C4-2B (cell line): ENCODE measurements at regions not wholly inside any gene's neighbourhood (a gene's known extent, or its start where the extent isn't known, plus 50 kb on each side); places are given as distances from the start of the nearest gene placed in this dataset.
A peak's percentile ranks its signal among the peaks of the same experiment; 100 is the strongest.
"Not testable (repeated sequence)": the region's sequence is repeated elsewhere in the genome, so short reads cannot be mapped to it uniquely, and the experiment has no call there.

Experiments
- H3K27ac ChIP-seq: fragments of 450-650 bp; 2 replicates; pipeline ENCODE4 v1.5.1; 2017
- ZFX ChIP-seq: fragments of 450-650 bp; IDR thresholded peaks from 2 replicates; pipeline ENCODE4 v1.6.1; 2017
- TF ChIP-seq, protein P1 (sequence below): fragments of 450-650 bp; conservative IDR thresholded peaks from 2 replicates; pipeline ENCODE4 v1.5.1; 2017; ENCODE audit warnings: mild to moderate bottlenecking

DNA sequence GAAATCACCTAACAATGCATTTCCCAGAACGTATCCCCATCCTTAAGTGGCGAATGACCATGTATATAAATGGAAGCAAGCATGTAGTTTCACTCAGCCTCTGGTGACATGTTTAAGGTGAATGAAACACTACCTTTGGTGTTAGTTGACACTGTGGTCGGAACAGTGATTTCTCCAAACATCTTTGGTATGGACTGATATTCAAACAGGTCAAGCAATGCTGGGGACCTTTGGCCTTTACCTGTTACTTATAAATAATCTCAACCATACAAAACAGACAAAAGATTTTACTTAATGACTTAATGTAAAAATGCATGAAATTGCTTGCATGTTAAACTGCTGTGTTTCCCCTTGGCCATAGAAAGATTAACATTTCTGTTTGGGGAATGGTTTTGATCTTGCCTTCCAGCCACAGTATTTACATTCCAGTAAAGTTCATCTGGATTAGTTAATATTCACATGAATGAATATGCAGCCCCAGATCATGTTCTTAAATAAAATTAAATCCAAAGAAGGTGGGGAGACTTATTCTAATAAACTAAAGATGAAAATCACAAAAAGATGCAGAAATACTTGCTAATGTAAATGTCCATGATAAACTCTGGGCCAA is 74.4 kb upstream of the HES1 start:
- TF ChIP-seq, protein P1, sequence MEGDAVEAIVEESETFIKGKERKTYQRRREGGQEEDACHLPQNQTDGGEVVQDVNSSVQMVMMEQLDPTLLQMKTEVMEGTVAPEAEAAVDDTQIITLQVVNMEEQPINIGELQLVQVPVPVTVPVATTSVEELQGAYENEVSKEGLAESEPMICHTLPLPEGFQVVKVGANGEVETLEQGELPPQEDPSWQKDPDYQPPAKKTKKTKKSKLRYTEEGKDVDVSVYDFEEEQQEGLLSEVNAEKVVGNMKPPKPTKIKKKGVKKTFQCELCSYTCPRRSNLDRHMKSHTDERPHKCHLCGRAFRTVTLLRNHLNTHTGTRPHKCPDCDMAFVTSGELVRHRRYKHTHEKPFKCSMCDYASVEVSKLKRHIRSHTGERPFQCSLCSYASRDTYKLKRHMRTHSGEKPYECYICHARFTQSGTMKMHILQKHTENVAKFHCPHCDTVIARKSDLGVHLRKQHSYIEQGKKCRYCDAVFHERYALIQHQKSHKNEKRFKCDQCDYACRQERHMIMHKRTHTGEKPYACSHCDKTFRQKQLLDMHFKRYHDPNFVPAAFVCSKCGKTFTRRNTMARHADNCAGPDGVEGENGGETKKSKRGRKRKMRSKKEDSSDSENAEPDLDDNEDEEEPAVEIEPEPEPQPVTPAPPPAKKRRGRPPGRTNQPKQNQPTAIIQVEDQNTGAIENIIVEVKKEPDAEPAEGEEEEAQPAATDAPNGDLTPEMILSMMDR, result no peak
- TF ChIP-seq ZFX, result no peak
- no peak overlapping the region for H3K27ac ChIP-seq

DNA sequence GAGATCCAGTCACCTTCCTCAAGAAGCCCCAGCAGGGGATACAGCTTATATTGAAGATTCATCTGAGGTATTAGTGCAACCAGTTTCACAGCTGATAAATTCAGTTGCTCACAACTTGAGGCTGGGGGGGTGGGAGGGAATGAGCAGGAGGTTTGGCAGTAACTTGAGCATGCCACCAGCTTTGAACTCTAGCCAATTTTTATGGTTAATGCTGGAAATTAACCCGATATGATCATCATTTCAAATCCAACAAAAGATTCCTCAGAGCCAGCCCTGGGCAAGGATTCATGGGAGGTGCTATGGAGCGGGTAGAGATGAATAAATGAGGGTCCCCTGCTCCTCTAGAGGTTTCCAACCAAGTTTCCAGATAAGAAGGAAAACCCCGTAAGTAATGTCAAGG is 73.1 kb upstream of the HES1 start:
- TF ChIP-seq, protein P1, result no peak
- no peak for TF ChIP-seq ZFX
- no peak overlapping the region for H3K27ac ChIP-seq

DNA sequence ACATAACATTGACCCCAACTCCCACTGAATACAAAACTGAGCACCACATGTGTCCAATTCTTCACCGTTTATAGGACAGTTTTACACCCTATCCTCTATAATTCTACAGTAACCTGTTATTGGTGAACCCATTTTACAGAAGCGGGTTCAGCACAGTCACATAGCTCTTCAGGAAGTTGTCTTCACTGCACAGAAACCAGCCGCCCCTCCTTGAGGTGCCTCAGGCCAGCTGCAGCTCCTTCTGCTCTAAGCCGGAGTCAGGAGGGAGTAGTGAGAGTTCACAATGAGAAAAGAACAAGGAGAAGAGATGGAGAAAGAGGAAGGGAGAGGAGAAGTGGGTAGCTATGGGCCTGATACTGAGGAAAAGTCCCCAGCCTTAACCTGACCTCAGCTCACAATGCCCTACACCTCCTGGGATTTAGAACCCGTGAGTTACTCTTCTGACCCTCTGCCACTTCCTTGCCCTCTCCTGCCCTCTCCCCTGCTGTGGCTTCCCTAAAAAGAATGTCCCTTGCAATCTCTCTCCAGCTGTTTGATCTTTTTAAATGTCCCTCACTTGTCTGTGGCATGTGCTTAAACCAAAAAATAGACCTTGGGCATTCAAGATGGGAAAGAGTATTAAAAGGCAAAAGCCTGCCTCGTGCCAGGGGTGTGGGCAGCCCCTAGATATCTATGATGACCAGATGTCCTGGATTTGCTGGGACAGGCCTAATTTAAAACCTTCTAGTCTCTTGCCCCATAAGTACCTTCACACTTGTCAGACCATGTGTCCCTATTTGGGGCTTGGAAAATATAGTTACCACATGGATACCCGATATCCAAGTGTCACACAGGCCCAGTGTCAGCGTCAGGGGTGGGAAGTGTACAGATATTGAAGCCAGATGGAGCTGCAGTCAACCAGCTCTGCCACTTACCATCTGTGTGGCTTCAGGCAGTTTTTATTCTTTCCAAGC is 71.3 kb upstream of the HES1 start:
- no peak for TF ChIP-seq ZFX
- TF ChIP-seq, protein P1, result no peak
- H3K27ac ChIP-seq, result no peak overlapping the region

DNA sequence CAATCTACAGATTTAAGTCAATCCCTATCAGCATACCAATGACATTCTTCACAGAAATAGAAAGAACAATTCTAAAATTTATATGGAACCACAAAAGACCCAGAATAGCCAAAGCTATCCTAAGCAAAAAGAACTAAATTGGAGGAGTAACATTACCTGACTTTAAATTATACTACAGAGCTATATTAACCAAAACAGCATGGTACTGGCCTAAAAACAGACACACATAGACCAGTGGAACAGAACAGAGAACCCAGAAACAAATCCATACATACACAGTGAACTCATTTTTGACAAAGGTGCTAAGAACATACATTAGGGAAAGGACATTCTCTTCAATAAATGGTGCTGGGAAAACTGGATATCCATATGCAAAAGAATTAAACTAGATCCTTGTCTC is 68.6 kb upstream of the HES1 start:
- not testable (repeated sequence) for H3K27ac ChIP-seq

DNA sequence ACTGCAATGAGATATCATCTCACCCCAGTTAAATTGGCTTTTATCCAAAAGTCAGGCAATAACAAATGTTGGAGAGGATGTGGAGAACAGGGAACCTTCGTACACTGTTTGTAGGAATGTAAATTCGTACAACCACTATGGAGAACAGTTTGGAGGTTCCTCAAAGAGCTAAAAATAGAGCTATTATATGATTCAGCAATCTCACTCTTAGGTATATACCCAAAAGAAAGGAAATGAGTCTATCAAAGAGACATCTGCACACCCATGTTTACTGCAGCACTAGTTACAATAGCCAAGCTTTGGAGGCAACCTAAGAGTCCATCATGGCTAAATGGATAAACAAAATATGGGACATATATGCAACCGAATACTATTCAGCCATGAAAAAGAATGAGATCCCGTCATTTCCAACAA is 68.0 kb upstream of the HES1 start:
- TF ChIP-seq ZFX, result no peak
- TF ChIP-seq, protein P1, result no peak
- no peak overlapping the region for H3K27ac ChIP-seq

DNA sequence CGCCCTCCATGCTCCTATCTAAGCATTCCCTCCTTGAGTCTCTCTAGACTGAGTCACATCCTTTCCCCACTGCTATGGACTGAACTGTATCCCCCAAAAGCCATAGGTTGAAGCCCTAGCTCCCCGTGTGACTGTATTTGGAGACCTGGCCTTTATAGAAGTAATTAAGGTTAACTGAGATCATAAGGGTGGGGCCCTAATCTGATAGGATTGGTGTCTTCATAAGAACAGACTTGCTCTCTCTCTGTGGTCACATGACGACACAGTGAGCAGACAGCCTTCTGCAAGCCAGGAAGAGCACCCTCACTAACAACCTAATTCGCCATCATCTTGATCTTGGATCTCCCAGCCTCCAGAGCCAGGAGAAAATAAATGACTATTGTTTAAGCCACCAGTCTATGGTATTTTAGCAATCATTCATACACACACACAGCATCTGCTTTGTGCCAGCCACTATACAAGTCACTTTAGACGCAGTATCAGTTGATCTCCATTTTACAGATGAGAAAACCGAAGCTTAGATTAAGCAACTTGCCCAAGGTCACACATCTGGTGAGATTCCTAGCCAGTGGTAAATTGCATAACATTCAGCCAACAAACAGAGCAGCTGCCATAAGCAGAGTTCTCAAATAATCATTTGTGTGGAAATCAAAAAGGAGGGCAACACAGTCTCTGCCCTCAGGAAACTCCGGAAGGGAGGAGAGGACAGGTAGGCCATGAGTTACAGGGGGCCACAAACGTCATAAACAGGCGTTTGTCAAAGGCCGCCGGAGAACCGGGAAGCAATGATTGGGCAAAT is 66.3 kb upstream of the HES1 start:
- TF ChIP-seq ZFX, result no peak
- TF ChIP-seq, protein P1, result no peak
- H3K27ac ChIP-seq, result peak overlapping the region; percentile 75; the same call in 1 of the 2 replicates

DNA sequence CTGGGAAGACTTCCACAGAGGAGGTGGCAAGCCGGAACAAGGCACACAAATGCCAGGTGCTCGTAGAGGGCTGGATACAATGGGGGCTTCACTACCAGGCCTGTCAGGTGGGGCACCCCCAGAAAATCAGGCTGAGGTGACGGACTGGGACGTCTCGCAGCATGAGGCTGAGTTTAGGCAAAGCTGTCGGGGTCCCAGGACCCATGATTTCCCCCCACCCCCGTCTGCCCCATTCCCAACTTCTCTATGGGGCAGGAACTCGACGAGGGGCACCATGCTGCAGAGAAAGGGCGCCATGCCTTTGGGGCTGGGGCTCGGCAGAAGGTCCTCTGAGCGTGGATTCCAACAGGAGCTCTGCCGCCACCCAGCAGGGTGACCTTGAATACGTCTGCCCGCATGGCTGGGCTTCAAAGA is 65.7 kb upstream of the HES1 start:
- H3K27ac ChIP-seq, result peak overlapping the region; percentile 75
- TF ChIP-seq ZFX, result no peak

DNA sequence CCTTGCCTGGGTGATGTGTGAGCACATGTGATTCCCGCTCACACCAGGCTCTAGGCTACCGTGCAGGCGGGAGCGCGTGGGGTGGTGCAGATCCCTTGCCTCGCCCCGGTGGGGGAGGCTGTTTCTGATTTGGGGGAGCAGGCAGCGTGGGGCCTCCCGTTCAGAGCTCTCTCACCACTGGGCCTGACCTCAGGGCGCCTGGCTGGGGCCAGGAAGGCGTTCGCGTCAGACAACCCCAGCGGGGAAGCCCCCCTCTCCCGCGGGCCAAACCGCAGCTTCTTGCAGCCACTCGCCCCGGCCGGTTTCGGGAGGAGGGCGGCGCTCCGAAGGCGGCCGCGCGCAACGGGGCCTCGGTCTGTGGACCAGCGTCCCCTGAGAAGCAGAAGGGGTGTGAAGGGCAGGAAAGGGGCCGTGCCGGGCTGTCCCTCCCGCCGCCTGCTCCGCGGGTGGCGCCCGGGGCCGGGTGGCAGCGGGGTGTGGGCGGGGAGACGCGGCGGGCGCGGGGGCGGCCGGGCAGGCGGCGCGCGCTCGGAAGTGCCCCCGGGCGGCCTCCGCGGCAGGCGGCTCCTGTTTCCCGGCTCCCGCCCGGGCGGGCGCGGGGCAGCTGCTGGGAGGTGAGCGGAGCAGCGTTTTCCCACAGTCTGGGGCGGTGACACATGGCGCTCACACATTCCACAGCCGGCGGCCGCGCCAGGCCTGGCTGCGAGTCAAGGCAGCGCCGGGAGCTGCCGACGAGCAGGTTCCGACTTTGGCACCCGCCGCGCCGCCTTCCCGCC is 65.1 kb upstream of the HES1 start:
- H3K27ac ChIP-seq, result peak overlapping the region; percentile 75
- TF ChIP-seq ZFX, result peak; percentile 63
- TF ChIP-seq, protein P1, result peak; percentile 17
